GM12864 (cell line): ENCODE measurements at regions not wholly inside any gene's neighbourhood (a gene's known extent, or its start where the extent isn't known, plus 50 kb on each side); places are given as distances from the start of the nearest gene placed in this dataset.
A peak's percentile ranks its signal among the peaks of the same experiment; 100 is the strongest.
"Not testable (repeated sequence)": the region's sequence is repeated elsewhere in the genome, so short reads cannot be mapped to it uniquely, and the experiment has no call there.

Source experiments
- DNase-seq: peaks from one replicate; pipeline ENCODE4 v3.0.0-alpha.2; 2011; ENCODE audit warnings: low read depth
- H3K4me3 ChIP-seq: 2 replicates; pipeline ENCODE4 v1.5.1; 2011; ENCODE audit warnings: mild to moderate bottlenecking, low read depth, low read length, control low read depth
- TF ChIP-seq, protein P1 (sequence below): IDR thresholded peaks from 2 replicates; pipeline ENCODE4 v1.5.1; 2011; ENCODE audit warnings: low read depth, mild to moderate bottlenecking, moderate library complexity, low read length, control low read depth, inconsistent platforms; ENCODE audit errors: missing control alignments

DNA sequence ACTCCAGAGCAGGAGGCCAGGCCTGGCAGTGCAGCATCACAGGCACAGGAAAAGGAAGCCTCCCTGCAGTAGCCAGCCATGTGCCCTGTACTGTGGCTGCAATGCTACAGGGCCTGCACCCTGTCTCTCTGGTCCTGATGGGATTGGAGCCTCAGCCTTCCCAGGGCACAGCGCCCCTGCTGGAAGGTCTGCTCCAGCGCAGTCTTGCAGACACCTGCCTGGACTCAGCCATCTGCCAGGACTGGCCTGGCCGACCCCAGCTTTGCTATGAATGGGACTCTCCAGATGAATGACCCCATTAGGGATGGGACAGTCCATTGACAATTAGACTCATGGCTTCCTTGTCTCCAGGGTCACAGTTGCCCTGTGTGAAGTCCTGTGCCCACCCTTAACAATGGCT, 251.6 kb downstream of the ERMARD start:
- H3K4me3 ChIP-seq, result no peak overlapping the region
- TF ChIP-seq, protein P1, sequence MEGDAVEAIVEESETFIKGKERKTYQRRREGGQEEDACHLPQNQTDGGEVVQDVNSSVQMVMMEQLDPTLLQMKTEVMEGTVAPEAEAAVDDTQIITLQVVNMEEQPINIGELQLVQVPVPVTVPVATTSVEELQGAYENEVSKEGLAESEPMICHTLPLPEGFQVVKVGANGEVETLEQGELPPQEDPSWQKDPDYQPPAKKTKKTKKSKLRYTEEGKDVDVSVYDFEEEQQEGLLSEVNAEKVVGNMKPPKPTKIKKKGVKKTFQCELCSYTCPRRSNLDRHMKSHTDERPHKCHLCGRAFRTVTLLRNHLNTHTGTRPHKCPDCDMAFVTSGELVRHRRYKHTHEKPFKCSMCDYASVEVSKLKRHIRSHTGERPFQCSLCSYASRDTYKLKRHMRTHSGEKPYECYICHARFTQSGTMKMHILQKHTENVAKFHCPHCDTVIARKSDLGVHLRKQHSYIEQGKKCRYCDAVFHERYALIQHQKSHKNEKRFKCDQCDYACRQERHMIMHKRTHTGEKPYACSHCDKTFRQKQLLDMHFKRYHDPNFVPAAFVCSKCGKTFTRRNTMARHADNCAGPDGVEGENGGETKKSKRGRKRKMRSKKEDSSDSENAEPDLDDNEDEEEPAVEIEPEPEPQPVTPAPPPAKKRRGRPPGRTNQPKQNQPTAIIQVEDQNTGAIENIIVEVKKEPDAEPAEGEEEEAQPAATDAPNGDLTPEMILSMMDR, result peak; percentile 36
- DNase-seq, result no peak

DNA sequence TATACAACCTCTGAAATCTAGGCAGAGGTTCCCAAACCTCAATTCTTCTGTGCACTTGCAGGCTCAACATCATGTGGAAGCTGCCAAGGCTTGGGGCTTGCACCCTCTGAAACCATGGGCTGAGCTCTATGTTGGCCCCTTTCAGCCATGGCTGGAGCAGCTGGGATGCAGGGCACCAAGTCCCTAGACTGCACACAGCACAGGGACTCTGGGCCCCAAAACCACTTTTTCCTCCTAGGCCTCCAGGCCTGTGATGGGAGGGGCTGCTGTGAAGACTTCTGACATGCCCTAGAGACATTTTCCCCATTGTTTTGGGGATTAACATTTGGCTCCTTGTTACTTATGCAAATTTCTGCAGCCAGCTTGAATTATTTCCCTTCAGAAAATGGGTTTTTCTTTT, 250.4 kb downstream of the ERMARD start:
- H3K4me3 ChIP-seq, DNase-seq: not testable (repeated sequence)

DNA sequence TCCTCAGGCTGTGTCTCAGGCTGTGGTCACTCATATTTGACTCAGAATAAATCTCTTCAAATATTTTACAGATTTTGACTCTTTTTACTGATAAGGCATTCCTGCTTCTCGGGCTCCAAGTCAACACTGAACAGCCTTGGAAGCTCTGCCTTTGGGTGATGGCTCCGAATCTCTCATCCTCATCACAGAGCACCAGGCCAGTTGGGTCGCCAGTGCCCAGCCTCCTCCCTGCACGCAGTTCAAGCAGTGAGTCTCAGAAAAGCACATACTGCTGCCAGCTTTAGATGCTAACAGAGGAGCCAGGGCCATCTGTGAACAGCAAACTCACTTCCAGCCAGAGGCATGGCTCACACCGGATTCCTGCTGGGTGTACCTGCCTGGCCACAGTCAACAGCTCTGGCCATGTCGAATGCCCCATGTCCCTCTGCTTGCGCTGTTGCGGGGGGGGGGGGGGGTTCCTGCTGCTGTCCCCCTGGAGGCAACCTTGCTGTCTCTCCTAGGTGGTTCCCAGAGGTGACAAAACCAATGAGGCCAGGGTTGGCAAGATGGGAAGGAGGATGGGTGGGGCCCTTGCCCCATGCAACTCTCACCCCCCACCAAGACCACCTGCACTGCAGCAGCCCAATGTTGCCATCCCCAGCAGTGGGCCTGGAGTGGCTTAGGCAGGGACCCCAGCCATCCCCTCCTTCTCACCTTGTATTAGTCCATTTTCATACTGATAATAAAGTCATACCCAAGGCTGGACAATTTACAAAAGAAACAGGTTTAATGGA, 248.8 kb downstream of the ERMARD start:
- H3K4me3 ChIP-seq, result no peak overlapping the region
- DNase-seq, result no peak
- TF ChIP-seq, protein P1, result no peak

DNA sequence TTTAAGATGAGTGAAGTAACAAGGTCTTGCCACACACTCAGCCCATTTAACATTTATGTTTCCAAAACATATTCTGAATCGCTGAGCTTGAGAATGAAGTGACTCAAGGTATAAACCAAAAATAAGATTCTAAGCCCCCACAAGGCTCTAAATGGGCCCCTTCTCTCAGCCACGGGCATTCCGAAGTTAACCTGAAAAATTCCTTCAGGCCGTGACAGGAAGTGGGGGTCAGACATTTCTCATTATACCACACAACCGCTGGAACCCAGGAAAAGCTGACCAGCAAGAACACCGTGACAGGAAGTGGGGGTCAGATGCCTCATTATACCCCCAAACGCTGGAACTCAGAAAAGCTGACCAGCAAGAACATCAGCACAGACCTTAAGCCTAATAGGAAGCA, 247.9 kb downstream of the ERMARD start:
- H3K4me3 ChIP-seq, result no peak overlapping the region
- TF ChIP-seq, protein P1, result no peak
- no peak for DNase-seq

DNA sequence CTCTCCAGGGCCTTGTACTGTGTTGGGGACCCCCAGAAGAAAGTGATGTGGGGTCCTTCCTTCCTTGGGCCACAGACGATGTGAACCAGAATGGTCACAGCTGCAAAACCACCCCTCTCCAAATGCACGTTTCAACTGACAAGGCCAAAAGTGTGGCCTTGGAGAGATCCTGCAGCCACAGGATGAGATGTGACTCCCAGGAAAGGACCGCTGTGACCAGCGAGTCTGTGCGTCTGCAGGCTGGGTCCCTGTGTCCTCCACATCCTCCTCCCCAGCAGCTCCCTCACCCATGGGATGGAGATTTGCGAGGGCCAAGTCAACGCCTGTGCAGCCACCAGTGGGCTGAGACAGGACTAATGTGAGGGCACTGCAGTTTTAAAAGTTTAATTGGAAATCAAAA, 247.0 kb downstream of the ERMARD start:
- no peak overlapping the region for H3K4me3 ChIP-seq
- TF ChIP-seq, protein P1, result no peak
- no peak for DNase-seq

DNA sequence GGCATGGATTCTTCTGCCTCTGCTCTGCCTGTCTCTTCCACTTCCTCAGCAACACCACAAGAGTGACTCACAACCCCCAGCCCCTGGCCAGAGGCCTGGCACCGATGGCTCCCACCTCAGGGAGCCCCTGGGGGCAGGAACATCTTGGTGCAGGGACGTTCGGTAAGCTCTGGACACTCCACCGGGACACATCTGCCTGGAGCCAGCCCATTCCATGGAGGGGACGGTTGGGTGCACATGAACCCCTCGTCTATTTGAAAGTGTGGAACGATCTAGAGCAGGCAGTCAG, 246.5 kb downstream of the ERMARD start:
- no peak for DNase-seq
- H3K4me3 ChIP-seq, result no peak overlapping the region
- TF ChIP-seq, protein P1, result no peak

DNA sequence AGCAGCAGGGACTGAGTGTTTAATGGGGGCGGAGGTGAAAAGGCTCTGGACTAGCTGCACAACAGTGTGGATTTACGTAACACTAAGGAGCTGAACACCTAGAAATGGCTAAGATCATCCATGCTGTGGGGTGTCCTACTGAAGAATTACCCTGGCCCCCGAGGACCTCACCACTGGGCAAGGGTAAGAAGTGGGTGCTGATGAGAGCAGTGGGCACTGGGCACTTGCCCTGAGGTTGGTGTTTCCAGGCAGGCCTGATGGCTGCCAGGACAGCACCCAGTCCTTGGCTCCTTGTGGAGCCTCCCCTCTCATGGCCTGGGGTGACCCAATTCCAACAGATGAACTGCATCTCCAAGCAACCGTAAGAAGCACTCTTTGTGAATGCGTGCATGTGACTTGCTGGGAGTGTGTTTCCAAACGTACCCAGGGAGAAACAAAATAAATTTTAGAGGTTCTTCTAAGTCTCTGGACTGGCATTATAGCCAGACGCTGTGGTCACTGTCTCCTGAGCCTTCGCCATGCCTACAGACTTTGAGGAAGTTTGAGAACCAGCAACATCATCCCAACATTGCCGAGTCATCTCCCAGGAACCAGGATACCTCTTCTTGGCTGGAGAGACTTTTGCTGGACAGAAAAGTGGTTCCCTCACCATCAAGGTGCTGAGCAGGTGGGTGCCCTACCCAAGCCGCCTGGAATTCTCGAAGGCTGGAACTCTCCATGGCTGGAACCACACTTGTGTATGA, 245.9 kb downstream of the ERMARD start:
- no peak overlapping the region for H3K4me3 ChIP-seq
- DNase-seq, result no peak
- TF ChIP-seq, protein P1, result no peak
